ENCODE measurements at regions not wholly inside any gene's neighbourhood (a gene's known extent, or its start where the extent isn't known, plus 50 kb on each side); places are given as distances from the start of the nearest gene placed in this dataset.

DNA sequence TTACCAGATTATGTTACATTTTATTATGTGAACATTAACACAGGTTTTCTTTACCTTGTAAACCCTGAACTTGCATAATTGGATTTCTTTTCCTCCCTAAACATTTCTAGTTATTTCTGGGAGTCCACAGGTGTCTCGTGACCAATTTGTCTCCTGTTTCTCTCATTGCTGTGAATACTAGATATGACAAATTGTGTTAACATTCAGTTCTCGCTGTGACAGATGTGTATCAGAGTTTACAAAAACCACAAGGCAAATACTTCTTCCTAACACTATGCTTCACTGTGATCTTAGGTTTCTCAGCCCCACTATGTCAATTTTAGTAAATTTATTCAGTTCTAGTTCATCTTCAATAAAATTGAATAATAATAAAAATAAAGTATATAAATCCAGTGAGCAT lies 1554.9 kb downstream of the EFNB2 start:
- TF ChIP-seq POLR2A (IDR thresholded peaks at IDR 0.05; ENCODE audit: extremely low read depth, insufficient read length) (no peak), CTCF (IDR thresholded peaks at IDR 0.05; ENCODE audit: low read depth, low read length) (no peak), MYC (IDR thresholded peaks at IDR 0.05; ENCODE audit: low read depth, low read length) (no peak)
- TF ChIP-seq, protein P1, sequence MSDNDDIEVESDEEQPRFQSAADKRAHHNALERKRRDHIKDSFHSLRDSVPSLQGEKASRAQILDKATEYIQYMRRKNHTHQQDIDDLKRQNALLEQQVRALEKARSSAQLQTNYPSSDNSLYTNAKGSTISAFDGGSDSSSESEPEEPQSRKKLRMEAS (IDR thresholded peaks at IDR 0.05; ENCODE audit: low read depth, low read length): no peak
- H3K4me3 ChIP-seq (ENCODE audit: low read depth, low read length): no peak overlapping the region
- DNase-seq (ENCODE audit: low read depth): no peak

DNA sequence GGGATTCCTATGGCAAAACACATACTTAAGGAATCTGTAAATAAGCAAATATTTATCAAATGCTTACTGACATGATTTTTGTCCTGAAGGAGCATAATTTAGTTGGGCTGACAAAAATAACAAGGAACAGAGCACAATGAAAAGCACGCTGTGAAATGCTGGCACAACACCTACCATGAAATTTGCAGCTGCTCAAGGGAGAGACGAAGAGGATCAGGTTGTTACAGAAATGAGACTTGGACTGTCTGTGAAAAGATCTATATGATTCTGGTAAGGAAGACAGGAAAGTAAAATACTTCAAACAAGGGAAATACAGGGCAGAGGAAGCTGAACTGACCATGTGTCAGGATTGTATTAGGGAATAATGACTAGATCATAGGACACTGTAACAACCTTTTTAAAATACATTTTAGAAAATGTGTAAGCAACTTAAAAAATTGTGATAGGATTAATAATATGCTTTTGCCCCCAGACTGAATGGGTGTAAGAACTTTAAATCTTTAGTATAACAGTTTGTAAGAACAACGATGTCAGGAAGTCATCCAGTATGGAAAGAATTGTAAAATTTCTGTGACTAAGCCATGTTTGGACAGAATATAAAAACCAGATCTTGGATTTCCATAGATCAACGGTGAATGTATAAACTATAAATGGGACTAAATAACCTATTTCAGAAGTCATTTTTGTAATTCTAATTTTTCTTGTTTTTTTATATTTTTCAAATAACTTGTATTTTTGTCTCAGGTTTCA lies 1556.0 kb downstream of the EFNB2 start:
- DNase-seq (ENCODE audit: low read depth): no peak
- TF ChIP-seq MYC (IDR thresholded peaks at IDR 0.05; ENCODE audit: low read depth, low read length): no peak
- no peak for TF ChIP-seq POLR2A (IDR thresholded peaks at IDR 0.05; ENCODE audit: extremely low read depth, insufficient read length)
- no peak for TF ChIP-seq CTCF (IDR thresholded peaks at IDR 0.05; ENCODE audit: low read depth, low read length)
- H3K4me3 ChIP-seq (ENCODE audit: low read depth, low read length): no peak overlapping the region

DNA sequence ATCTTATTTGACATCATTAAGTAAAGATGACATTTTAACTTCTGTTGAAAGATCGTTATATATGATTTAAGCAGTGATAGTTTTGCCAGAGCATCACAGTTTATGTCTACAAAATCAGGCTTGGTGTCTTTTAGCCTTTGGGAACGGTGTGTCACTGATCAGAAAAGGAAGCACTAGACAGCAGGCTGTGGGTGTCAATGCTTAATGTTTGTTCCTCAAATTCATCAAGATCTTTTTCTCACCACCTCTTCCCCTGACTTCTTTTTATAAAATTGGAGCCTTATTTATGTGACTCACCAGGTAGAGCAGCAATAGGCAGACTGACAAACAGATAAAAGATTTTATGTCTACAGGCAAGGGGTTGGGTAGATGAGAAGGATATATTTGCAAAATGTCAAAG lies 1558.5 kb downstream of the EFNB2 start:
- DNase-seq (ENCODE audit: low read depth): peak; percentile 7
- no peak overlapping the region for H3K4me3 ChIP-seq (ENCODE audit: low read depth, low read length)
- TF ChIP-seq CTCF (IDR thresholded peaks at IDR 0.05; ENCODE audit: low read depth, low read length): no peak
- no peak for TF ChIP-seq MYC (IDR thresholded peaks at IDR 0.05; ENCODE audit: low read depth, low read length)
- TF ChIP-seq, protein P1 (IDR thresholded peaks at IDR 0.05; ENCODE audit: low read depth, low read length): no peak
- no peak for TF ChIP-seq POLR2A (IDR thresholded peaks at IDR 0.05; ENCODE audit: extremely low read depth, insufficient read length)

DNA sequence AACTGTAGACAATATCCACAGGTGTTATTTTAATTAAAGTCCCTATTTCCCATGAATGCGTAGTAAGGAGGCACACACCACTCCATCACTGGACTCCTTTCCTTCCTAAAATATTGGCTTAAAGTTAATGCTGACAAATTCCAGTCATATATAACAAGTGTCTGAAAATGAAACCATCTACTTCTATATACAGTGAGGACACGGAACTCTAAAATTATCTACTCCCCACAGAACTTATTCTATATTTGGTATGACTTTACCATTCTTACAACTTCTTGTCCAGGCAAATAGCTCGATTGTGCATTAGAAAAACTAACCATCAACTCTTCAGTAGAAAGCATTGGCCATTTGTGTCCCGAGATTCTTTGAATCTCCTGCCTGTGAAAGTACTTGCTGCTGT lies 1560.2 kb downstream of the EFNB2 start:
- no peak for DNase-seq (ENCODE audit: low read depth)
- TF ChIP-seq CTCF (IDR thresholded peaks at IDR 0.05; ENCODE audit: low read depth, low read length) (no peak), POLR2A (IDR thresholded peaks at IDR 0.05; ENCODE audit: extremely low read depth, insufficient read length) (no peak), MYC (IDR thresholded peaks at IDR 0.05; ENCODE audit: low read depth, low read length) (no peak)
- TF ChIP-seq, protein P1 (IDR thresholded peaks at IDR 0.05; ENCODE audit: low read depth, low read length): no peak
- no peak overlapping the region for H3K4me3 ChIP-seq (ENCODE audit: low read depth, low read length)

GRCh38 chr13:104968876-104969275 lies 1566.6 kb downstream of the EFNB2 start:
- no peak for DNase-seq (ENCODE audit: low read depth)
- H3K4me3 ChIP-seq (ENCODE audit: low read depth, low read length): no peak overlapping the region
- TF ChIP-seq, protein P1 (IDR thresholded peaks at IDR 0.05; ENCODE audit: low read depth, low read length): no peak
- TF ChIP-seq POLR2A (IDR thresholded peaks at IDR 0.05; ENCODE audit: extremely low read depth, insufficient read length) (no peak), CTCF (IDR thresholded peaks at IDR 0.05; ENCODE audit: low read depth, low read length) (no peak), MYC (IDR thresholded peaks at IDR 0.05; ENCODE audit: low read depth, low read length) (no peak)

Measured in NB4 (cell line).